ENCODE measurements at regions not wholly inside any gene's neighbourhood (a gene's known extent, or its start where the extent isn't known, plus 50 kb on each side); places are given as distances from the start of the nearest gene placed in this dataset.

DNA sequence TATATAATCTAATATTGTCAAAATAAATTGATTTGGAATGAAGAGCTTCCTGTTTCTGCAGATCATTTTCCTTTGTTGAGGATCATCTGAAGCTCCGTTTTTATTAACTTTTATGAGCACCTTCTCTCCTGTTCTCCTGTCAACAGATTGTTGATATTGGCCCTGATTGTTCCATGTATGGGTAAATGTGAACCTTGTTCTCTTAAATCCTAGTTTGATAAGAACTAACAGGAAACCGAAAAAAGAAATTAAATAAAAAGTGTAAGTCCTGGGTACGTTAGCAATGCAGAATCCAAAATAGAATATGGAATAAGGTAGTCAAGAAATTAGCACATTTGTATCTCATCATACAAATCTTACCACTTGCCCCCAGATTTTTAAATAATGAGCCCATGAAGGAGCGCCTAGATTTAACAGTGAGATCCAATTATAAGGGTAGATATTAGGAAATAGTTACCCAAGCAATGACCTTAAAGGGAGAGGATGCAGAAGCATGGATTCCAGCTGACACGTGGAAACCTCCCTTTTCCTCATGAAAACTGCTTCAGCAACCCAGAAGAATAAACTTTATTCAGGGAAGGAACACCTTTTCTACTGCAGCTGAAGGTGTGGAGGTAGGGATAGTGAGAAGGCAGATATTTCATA is 80.8 kb upstream of the PIK3R1 start:
- FAIRE-seq, result no peak
- H3K27ac ChIP-seq (ENCODE audit: insufficient read depth, low read depth, low read length), result no peak overlapping the region
- ChIA-PET CTCF (interaction anchor here (1.0 kb wide), 1 partner anchor 889 kb away, joined by 4 read pairs; no protein-coding TSS in a partner anchor), POLR2A (no interaction called here)
- dilution Hi-C loops (cut with MboI; ENCODE audit: extremely low pct_ligation_motif_present, low sequenced_read_pairs) (no loop called here), intact Hi-C loops (cut with micrococcal nuclease) (no loop called here)
- no peaks in the 10 kb centered on the region for H4K20me1 ChIP-seq (replicated peaks; ENCODE audit: control insufficient read depth, extremely low read depth, insufficient read depth, low read length)
- H3K4me3 ChIP-seq (replicated peaks in 1 of 3; ENCODE audit: insufficient read depth in 1 of 3, low read depth in 1 of 3, low read length in 3 of 3), result no peak overlapping the region
- no peaks in the 10 kb centered on the region for H3K9me1 ChIP-seq (replicated peaks; ENCODE audit: control insufficient read depth, extremely low read depth, insufficient read depth, low read length)
- DNase-seq (ENCODE audit: low read depth, low spot score), result no peak
- no peaks in the 10 kb centered on the region for H3K9me3 ChIP-seq (replicated peaks; ENCODE audit: control insufficient read depth, insufficient read depth, low read length)
- no peaks in the 10 kb centered on the region for H3K79me2 ChIP-seq (ENCODE audit: control insufficient read depth, insufficient read depth, low read length)
- H2AFZ ChIP-seq (ENCODE audit: low read depth, low read length), result no peak overlapping the region
- no peak overlapping the region for H3K4me2 ChIP-seq (ENCODE audit: insufficient read depth, low read length)
- peaks cover 2 to 5% of the 10 kb centered on the region in 2 experiments for H3K27me3 ChIP-seq (ENCODE audit: control insufficient read depth in 2 of 2, insufficient read depth in 2 of 2, low read length in 2 of 2)
- no peaks in the 10 kb centered on the region for H3K36me3 ChIP-seq (ENCODE audit: control insufficient read depth in 2 of 2, extremely low read depth in 1 of 2, insufficient read depth in 2 of 2, low read length in 2 of 2)
- TF ChIP-seq, protein P1, sequence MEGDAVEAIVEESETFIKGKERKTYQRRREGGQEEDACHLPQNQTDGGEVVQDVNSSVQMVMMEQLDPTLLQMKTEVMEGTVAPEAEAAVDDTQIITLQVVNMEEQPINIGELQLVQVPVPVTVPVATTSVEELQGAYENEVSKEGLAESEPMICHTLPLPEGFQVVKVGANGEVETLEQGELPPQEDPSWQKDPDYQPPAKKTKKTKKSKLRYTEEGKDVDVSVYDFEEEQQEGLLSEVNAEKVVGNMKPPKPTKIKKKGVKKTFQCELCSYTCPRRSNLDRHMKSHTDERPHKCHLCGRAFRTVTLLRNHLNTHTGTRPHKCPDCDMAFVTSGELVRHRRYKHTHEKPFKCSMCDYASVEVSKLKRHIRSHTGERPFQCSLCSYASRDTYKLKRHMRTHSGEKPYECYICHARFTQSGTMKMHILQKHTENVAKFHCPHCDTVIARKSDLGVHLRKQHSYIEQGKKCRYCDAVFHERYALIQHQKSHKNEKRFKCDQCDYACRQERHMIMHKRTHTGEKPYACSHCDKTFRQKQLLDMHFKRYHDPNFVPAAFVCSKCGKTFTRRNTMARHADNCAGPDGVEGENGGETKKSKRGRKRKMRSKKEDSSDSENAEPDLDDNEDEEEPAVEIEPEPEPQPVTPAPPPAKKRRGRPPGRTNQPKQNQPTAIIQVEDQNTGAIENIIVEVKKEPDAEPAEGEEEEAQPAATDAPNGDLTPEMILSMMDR (IDR thresholded peaks at IDR 0.05; ENCODE audit: extremely low read depth in 1 of 2, insufficient read depth in 1 of 2, low read depth in 1 of 2, low read length in 2 of 2), result no peak
- no peak for TF ChIP-seq POLR2AphosphoS5 (IDR thresholded peaks at IDR 0.05; ENCODE audit: insufficient read depth, low read depth, low read length)
- no peak for TF ChIP-seq GATA2 (IDR thresholded peaks at IDR 0.05; ENCODE audit: insufficient read depth, insufficient read length, low read depth, low read length)
- no peak for TF ChIP-seq MYC (IDR thresholded peaks at IDR 0.05; ENCODE audit: low read depth, low read length)
- TF ChIP-seq FOS (IDR thresholded peaks at IDR 0.05; ENCODE audit: borderline replicate concordance, insufficient read depth, low read length), result no peak
- no peak for TF ChIP-seq JUN (IDR thresholded peaks at IDR 0.05; ENCODE audit: borderline replicate concordance, insufficient read depth, insufficient read length, low read depth)
- TF ChIP-seq EZH2 (IDR thresholded peaks at IDR 0.05; ENCODE audit: borderline replicate concordance, low read depth, low read length, severe bottlenecking), result no peak
- no peak for TF ChIP-seq POLR2A (IDR thresholded peaks at IDR 0.05; ENCODE audit: low read depth, low read length)
- TF ChIP-seq, protein P2, sequence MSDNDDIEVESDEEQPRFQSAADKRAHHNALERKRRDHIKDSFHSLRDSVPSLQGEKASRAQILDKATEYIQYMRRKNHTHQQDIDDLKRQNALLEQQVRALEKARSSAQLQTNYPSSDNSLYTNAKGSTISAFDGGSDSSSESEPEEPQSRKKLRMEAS (IDR thresholded peaks at IDR 0.05; ENCODE audit: insufficient read depth, insufficient read length), result no peak
- no peak overlapping the region for H3K9ac ChIP-seq (replicated peaks; ENCODE audit: extremely low read depth, insufficient read depth, low read length)
- no TSS peak for BruUV-seq (replicated peaks)
- no peaks in the 10 kb centered on the region for H3K4me1 ChIP-seq (ENCODE audit: control insufficient read depth, extremely low read depth, insufficient read depth, low read length)

All from endothelial cell of umbilical vein (primary cell).